ENCODE measurements at regions not wholly inside any gene's neighbourhood (a gene's known extent, or its start where the extent isn't known, plus 50 kb on each side); places are given as distances from the start of the nearest gene placed in this dataset.

- no peak for TF ChIP-seq ZNF592 (IDR thresholded peaks at IDR 0.05)
- TF ChIP-seq CUX1 (IDR thresholded peaks at IDR 0.05; ENCODE audit: insufficient replicate concordance, low read depth, low read length) = no peak
Measured at GRCh38 chr3:84510007-84510406, 448.8 kb upstream of the CADM2 start (continued).

- RAD21 ChIA-PET (ENCODE audit: unreplicated experiment) = no interaction called here
- no peak for FAIRE-seq
- WGBS (ENCODE audit: insufficient coverage, insufficient replicate concordance, low lambda C conversion rate, missing lambda C conversion rate) = 47% methylated on average over 6 of the region's 6 CpGs
- Histone ChIP-seq H4K20me1 (ENCODE audit: control insufficient read depth, insufficient read depth) (no peaks in the 10 kb centered on the region), H3K4me1 (ENCODE audit: control insufficient read depth, insufficient read depth, low read length) (no peaks in the 10 kb centered on the region), H3K9me3 (replicated peaks; ENCODE audit: control insufficient read depth, insufficient read depth, low read length) (no peaks in the 10 kb centered on the region), H3K36me3 (ENCODE audit: control insufficient read depth in 2 of 2, insufficient read depth in 2 of 2, low read length in 1 of 2) (no peaks in the 10 kb centered on the region), H3K27ac (ENCODE audit: control insufficient read depth, insufficient read depth) (no peak overlapping the region), H3K27me3 (replicated peaks in 1 of 2; ENCODE audit: control insufficient read depth in 2 of 2, insufficient read depth in 2 of 2, low read length in 1 of 2) (no peaks in the 10 kb centered on the region), H3K9ac (ENCODE audit: control insufficient read depth, insufficient read depth, low read length) (no peak overlapping the region), H3K4me3 (no peak overlapping the region), H2AFZ (ENCODE audit: control insufficient read depth, low read depth, low read length) (no peak overlapping the region), H3K4me2 (ENCODE audit: control insufficient read depth, insufficient read depth) (no peak overlapping the region), H3K79me2 (ENCODE audit: control insufficient read depth, insufficient read depth, low read length) (no peaks in the 10 kb centered on the region)
- no peak for ATAC-seq
- POLR2A ChIA-PET = no interaction called here
- intact Hi-C loops (cut with micrococcal nuclease; ENCODE audit: unreplicated experiment) = no loop called here
- in situ Hi-C loops (cut with MboI) = no loop called here
- CTCF ChIA-PET = no interaction called here
- no TSS peak for BruUV-seq (replicated peaks)
- DNase-seq (ENCODE audit: low read depth, low spot score) = no peak
- SMC1A ChIA-PET (ENCODE audit: uncharacterized antibody, unreplicated experiment) = no interaction called here
- TF ChIP-seq POLR2A (IDR thresholded peaks at IDR 0.05; ENCODE audit: low read depth, low read length) (no peak), TBL1XR1 (IDR thresholded peaks at IDR 0.05; ENCODE audit: low read depth, low read length) (no peak), CHD4 (IDR thresholded peaks at IDR 0.05) (no peak), ZSCAN29 (IDR thresholded peaks at IDR 0.05) (no peak), ZZZ3 (IDR thresholded peaks at IDR 0.05; ENCODE audit: control insufficient read depth, insufficient read length, low read depth) (no peak), POLR2AphosphoS5 (IDR thresholded peaks at IDR 0.05; ENCODE audit: low read length) (no peak), IKZF2 (IDR thresholded peaks at IDR 0.05) (no peak), TCF12 (IDR thresholded peaks at IDR 0.05; ENCODE audit: low read depth, low read length) (no peak), KAT2A (conservative IDR thresholded peaks at IDR 0.05; ENCODE audit: control insufficient read depth, low read depth, low read length) (no peak), CHD2 (IDR thresholded peaks at IDR 0.05; ENCODE audit: borderline replicate concordance, low read depth, low read length) (no peak), ZNF622 (IDR thresholded peaks at IDR 0.05) (no peak), PBX3 (IDR thresholded peaks at IDR 0.05; ENCODE audit: insufficient replicate concordance, low read depth, low read length) (no peak)
Measured at GRCh38 chr3:84522893-84523292, 435.9 kb upstream of the CADM2 start.
